Aorta (tissue), 5 donors: ENCODE measurements at regions not wholly inside any gene's neighbourhood (a gene's known extent, or its start where the extent isn't known, plus 50 kb on each side); places are given as distances from the start of the nearest gene placed in this dataset.

Experiments used
- ATAC-seq: fragments of 200-7000 bp; cut with Tn5 transposase; one replicate; pipeline ENCODE4 v1.9.1; 2022; ENCODE audit warnings: moderate library complexity; ENCODE audit not compliant: low FRiP score
- DNase-seq, 2 donors: peaks; one replicate each; pipeline ENCODE4 v3.0.0-alpha.2; 2020
- H3K27ac ChIP-seq, 2 donors: one replicate each; pipeline ENCODE4 v1.5.1; 2013; ENCODE audit warnings: low read length in 2 of 2, mild to moderate bottlenecking in 2 of 2, moderate library complexity in 2 of 2, control low read depth in 1 of 2, inconsistent platforms in 1 of 2, low read depth in 1 of 2
- H3K27me3 ChIP-seq, 2 donors: one replicate each; pipeline ENCODE4 v1.6.1; 2013; ENCODE audit warnings: control low read depth in 1 of 2, low read length in 1 of 2, mild to moderate bottlenecking in 1 of 2, moderate library complexity in 1 of 2; ENCODE audit not compliant: insufficient read depth in 2 of 2, control insufficient read depth in 1 of 2
- H3K36me3 ChIP-seq, 2 donors: one replicate each; pipeline ENCODE4 v1.6.1; 2013; ENCODE audit warnings: control low read depth in 1 of 2, low read length in 1 of 2, mild to moderate bottlenecking in 1 of 2; ENCODE audit not compliant: insufficient read depth in 2 of 2, control insufficient read depth in 1 of 2
- H3K4me1 ChIP-seq, 2 donors: one replicate each; pipeline ENCODE4 v1.6.1; 2013; ENCODE audit warnings: low read length in 2 of 2, control low read depth in 1 of 2, mild to moderate bottlenecking in 1 of 2, moderate library complexity in 1 of 2; ENCODE audit not compliant: insufficient read depth in 2 of 2, control insufficient read depth in 1 of 2
- H3K4me3 ChIP-seq, 2 donors: one replicate each; pipeline ENCODE4 v1.5.1; 2013; ENCODE audit warnings: low read length in 2 of 2, control low read depth in 1 of 2, mild to moderate bottlenecking in 1 of 2
- H3K9me3 ChIP-seq: one replicate; pipeline ENCODE4 v1.6.1; 2013; ENCODE audit warnings: mild to moderate bottlenecking, low read length; ENCODE audit not compliant: control insufficient read depth
- WGBS, 2 donors: extraction: QIAGEN DNeasy Blood & Tissue Kit; methylation state at CpG; one replicate each; pipeline ENCODE4 v1.1.7; 2013; 5-methylcytosine and 5-hydroxymethylcytosine counted together
- intact Hi-C, 2 donors: fragments of 100-400 bp; cut with DNase I; formaldehyde crosslinking; loops; one replicate each; pipeline versions ENCODE4 v1.14.2 to v1.15.0; 2022
- donor health status: healthy with polysubstance abuse.
- donor health status: Bipolar disorder and iron deficiency.
- donor health status: DM: no; HTN: no; CAD: no.
- donor health status: DM: no; HTN: no; CAD: no.
- donor health status: DM: yes; HTN: yes; CAD: no.

DNA sequence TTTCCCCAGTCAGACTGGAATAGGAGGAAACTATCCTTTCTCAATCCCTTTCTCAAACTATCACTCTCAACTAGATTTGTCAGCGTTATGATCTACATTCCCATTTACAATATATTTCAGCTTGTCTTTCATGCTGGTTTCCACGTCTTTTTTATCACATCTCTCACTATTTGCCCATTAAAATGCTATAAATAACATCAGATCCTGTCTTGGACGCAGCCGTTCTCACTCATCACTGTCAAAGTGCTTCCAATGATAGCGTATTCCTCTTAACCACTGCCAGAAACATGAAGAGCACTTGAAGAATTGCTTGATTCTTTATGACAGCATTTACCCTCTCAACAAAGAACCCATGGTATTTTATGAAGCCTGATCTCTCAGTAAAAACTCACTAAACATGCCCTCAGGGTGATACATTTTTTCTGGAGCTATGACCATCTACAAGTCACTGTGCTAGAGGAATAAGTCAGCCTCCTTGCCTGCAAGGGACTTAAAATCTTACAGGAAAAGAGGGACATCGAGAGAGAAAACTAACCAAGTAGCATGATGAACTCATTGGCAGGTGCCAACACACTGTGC lies 205.6 kb upstream of the PFKP start:
- WGBS, 2 donors: 16 to 26% methylated on average over 6 of the region's 6 CpGs
- H3K4me1 ChIP-seq: no peaks in the 10 kb centered on the region
- H3K36me3 ChIP-seq: no peaks in the 10 kb centered on the region
- peaks cover 11% of the 10 kb centered on the region for H3K9me3 ChIP-seq
- no peak overlapping the region for H3K4me3 ChIP-seq
- intact Hi-C loops: no loop called here
- DNase-seq (no peak), ATAC-seq (no peak)
- H3K27me3 ChIP-seq: no peaks in the 10 kb centered on the region
- no peak overlapping the region for H3K27ac ChIP-seq

DNA sequence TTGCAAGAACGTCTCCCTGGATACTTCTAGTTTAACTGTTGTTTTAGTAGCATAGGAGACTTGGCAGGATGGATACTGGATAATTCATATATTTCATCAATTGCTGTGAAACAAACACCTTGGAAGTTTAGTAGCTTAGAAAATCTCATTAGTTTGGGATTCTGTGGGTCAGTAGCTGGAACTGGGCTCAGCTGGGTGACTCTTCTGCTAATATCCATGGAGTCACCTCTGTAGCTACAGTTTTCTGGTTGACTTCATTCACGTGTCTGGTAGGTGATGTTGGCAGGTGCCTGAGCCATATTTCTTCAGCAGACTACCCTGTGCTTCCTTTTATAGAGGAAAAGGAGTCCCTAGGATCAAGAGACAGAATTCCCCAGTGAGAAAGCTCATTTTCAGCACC lies 208.9 kb upstream of the PFKP start:
- Histone ChIP-seq H3K27me3 (no peaks in the 10 kb centered on the region), H3K4me1 (no peaks in the 10 kb centered on the region), H3K4me3 (no peak overlapping the region), H3K9me3 (peaks cover 11% of the 10 kb centered on the region), H3K36me3 (no peaks in the 10 kb centered on the region), H3K27ac (no peak overlapping the region)
- DNase-seq (no peak), ATAC-seq (no peak)
- intact Hi-C loops: no loop called here
- 49 to 65% methylated on average over 2 of the region's 2 CpGs for WGBS, 2 donors

GRCh38 chr10:2856598-2856997 lies 210.8 kb upstream of the PFKP start:
- Histone ChIP-seq H3K9me3 (peaks cover 11% of the 10 kb centered on the region), H3K27me3 (no peaks in the 10 kb centered on the region), H3K36me3 (no peaks in the 10 kb centered on the region), H3K4me1 (no peaks in the 10 kb centered on the region), H3K27ac (no peak overlapping the region), H3K4me3 (no peak overlapping the region)
- ATAC-seq (no peak), DNase-seq (no peak)
- intact Hi-C loops: no loop called here
- 57% methylated on average over 6 of the region's 6 CpGs for WGBS, 2 donors

- ATAC-seq (no peak), DNase-seq (no peak)
- no peaks in the 10 kb centered on the region for H3K9me3 ChIP-seq
- no peak overlapping the region for H3K27ac ChIP-seq
- no peaks in the 10 kb centered on the region for H3K36me3 ChIP-seq
- no peaks in the 10 kb centered on the region for H3K27me3 ChIP-seq
- intact Hi-C loops: no loop called here
- WGBS, 2 donors: 14 to 31% methylated on average over 2 of the region's 2 CpGs
- no peak overlapping the region for H3K4me3 ChIP-seq
- no peaks in the 10 kb centered on the region for H3K4me1 ChIP-seq
Observed at GRCh38 chr10:2852574-2853323, 214.6 kb upstream of the PFKP start.

DNA sequence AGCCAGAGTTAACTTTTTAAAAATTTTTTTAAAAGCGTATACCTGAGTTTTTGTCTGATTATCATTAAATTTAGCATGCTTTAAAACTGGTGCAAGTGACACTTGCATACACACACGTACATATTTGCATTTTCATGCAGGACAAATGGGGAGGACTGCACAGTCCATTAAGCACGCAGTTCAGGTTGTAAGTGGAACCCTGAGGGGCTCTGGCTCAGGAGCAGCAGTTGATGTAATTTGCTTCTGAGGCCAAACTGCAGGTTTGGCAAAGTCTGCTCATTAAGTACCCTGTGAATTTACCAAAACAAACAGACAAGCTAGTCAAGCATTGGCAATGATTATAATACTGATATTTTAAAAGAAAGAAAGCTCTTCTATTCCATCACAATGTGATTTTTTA lies 215.8 kb upstream of the PFKP start:
- no peaks in the 10 kb centered on the region for H3K36me3 ChIP-seq
- H3K27me3 ChIP-seq: no peaks in the 10 kb centered on the region
- no peak overlapping the region for H3K27ac ChIP-seq
- no peaks in the 10 kb centered on the region for H3K9me3 ChIP-seq
- WGBS, 2 donors: 51 to 56% methylated on average over 3 of the region's 3 CpGs
- intact Hi-C loops: no loop called here
- DNase-seq: no peak
- no peak overlapping the region for H3K4me3 ChIP-seq
- H3K4me1 ChIP-seq: no peaks in the 10 kb centered on the region
- ATAC-seq: no peak

- no peak for ATAC-seq
- H3K27ac ChIP-seq: no peak overlapping the region
- H3K4me3 ChIP-seq: no peak overlapping the region
- no peaks in the 10 kb centered on the region for H3K27me3 ChIP-seq
- intact Hi-C loops: no loop called here
- no peak for DNase-seq
- no peaks in the 10 kb centered on the region for H3K9me3 ChIP-seq
- no peaks in the 10 kb centered on the region for H3K4me1 ChIP-seq
- no peaks in the 10 kb centered on the region for H3K36me3 ChIP-seq
- 93 to 98% methylated on average over 5 of the region's 5 CpGs for WGBS, 2 donors
Observed at GRCh38 chr10:2850202-2850601, 217.1 kb upstream of the PFKP start.

DNA sequence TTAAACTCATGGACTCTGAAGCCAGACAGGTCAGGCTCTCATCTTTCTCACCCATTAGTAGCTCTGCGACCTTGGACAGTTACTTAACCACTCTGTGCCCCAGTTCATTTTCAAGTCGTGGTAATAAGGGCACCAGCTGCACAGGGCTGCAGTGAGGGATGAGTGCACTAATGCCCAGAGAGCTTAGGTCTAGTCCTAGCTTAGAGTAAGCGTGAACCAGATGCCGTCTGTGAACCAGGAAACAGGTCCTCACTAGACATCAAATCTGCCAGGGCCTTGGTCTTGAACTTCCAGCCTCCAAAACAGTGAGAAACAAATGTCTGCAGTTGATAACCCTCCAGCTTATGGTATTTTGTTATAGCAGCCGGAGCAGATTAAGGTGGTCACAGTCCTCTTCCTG lies 222.4 kb upstream of the PFKP start:
- H3K36me3 ChIP-seq: no peaks in the 10 kb centered on the region
- no peak for DNase-seq
- WGBS, 2 donors: 81 to 85% methylated on average over 5 of the region's 5 CpGs
- H3K27ac ChIP-seq: no peak overlapping the region
- ATAC-seq: no peak
- H3K4me3 ChIP-seq: no peak overlapping the region
- H3K27me3 ChIP-seq: no peaks in the 10 kb centered on the region
- H3K4me1 ChIP-seq: no peaks in the 10 kb centered on the region
- intact Hi-C loops: no loop called here
- H3K9me3 ChIP-seq: no peaks in the 10 kb centered on the region

DNA sequence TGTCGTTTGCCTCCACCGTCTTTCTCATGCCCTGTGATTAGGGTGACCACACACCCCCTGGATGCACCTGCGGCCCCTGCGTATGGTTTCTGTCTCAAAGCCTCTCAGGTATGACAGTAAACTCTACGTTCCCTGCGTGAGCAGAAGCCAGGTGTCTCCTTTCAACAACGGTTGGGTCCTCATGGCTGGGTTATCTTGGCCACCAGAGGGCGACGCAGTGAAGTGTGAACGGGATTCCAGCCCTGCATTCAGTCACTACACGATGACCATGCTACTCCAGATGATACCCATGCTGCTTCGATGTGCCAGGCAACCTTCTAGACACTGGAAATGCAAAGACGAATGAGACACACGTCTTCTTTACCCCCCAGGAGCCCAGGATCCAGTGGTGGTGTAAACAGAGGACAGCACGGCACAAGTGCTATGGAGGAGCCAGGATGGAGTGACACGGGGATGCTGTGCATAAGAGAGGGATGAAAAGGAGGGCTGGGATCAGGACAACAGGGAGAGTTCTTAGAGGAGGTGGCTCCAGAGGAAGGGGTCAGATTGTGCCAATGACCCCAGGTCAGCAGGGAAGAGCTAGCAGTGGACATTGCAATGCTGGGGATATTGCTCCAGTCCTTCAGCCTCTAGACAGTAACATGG lies 228.1 kb upstream of the PFKP start:
- no peaks in the 10 kb centered on the region for H3K4me1 ChIP-seq
- no peaks in the 10 kb centered on the region for H3K9me3 ChIP-seq
- H3K36me3 ChIP-seq: no peaks in the 10 kb centered on the region
- no peak overlapping the region for H3K27ac ChIP-seq
- H3K4me3 ChIP-seq: no peak overlapping the region
- DNase-seq: peak in 1 of 2 donors; percentile 50
- 63 to 66% methylated on average over 16 of the region's 16 CpGs for WGBS, 2 donors
- H3K27me3 ChIP-seq: no peaks in the 10 kb centered on the region
- no peak for ATAC-seq
- intact Hi-C loops: no loop called here

DNA sequence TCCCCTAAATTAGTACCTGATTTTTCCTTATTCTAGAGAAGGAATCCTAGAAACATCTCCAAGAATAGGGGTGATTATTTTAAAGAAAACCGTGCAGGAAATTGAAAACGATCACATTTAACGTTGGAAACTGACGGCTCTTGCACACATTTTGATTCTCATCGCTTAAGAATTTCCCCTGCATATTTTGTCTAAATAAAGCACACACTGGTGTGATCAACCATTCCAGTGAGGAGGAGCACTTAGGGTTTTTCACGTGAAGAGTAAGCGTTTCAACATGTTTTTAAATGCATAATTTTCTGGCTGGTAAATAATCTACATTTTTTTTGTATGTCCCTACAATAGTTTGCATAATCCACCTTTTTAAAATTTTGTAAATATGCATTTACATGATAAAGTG lies 229.7 kb upstream of the PFKP start:
- Histone ChIP-seq H3K27ac (no peak overlapping the region), H3K4me3 (peak overlapping the region in 1 of 2 donors; percentile 14), H3K9me3 (no peaks in the 10 kb centered on the region), H3K27me3 (no peaks in the 10 kb centered on the region), H3K36me3 (no peaks in the 10 kb centered on the region), H3K4me1 (no peaks in the 10 kb centered on the region)
- intact Hi-C loops: no loop called here
- ATAC-seq (no peak), DNase-seq (no peak)
- 6 to 9% methylated on average over 7 of the region's 7 CpGs for WGBS, 2 donors
